LNCAP (cell line): ENCODE measurements at regions not wholly inside any gene's neighbourhood (a gene's known extent, or its start where the extent isn't known, plus 50 kb on each side); places are given as distances from the start of the nearest gene placed in this dataset.

Experiments
- TF ChIP-seq, protein P1 (sequence below): fragments of 450-650 bp; IDR thresholded peaks from 2 replicates; pipeline ENCODE4 v1.5.1; 2017; ENCODE audit warnings: mild to moderate bottlenecking

DNA sequence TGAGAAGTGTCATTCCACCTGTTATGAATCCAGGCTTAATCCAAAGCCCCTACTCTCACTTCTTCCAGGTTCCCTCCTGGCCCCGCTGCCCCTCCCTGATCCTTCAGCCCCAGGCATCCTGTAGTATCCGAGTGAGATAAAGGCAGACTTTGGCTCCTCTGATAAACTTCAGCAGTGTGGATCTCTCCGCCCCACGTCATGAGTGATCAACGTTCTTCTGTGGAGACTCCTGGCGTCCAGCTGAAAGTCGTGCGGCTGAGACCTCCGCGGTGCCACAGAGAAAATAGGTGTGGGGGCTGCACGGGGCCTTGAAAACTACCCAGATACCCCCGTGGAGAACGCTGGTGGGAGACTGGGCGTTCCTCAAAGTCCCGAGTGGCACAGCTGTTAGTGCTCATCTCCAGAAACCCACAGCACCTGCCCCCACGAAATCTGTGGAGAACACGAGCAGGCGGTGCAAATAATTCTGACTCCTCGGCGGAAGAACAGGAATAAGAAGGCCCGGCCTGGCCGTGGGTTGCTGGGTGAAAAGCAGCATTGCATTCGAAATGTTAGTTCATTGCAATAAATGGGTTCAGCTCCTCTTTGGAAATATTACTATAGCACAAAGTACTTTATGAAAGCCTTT, 180.0 kb upstream of the RGS6 start:
- TF ChIP-seq, protein P1, sequence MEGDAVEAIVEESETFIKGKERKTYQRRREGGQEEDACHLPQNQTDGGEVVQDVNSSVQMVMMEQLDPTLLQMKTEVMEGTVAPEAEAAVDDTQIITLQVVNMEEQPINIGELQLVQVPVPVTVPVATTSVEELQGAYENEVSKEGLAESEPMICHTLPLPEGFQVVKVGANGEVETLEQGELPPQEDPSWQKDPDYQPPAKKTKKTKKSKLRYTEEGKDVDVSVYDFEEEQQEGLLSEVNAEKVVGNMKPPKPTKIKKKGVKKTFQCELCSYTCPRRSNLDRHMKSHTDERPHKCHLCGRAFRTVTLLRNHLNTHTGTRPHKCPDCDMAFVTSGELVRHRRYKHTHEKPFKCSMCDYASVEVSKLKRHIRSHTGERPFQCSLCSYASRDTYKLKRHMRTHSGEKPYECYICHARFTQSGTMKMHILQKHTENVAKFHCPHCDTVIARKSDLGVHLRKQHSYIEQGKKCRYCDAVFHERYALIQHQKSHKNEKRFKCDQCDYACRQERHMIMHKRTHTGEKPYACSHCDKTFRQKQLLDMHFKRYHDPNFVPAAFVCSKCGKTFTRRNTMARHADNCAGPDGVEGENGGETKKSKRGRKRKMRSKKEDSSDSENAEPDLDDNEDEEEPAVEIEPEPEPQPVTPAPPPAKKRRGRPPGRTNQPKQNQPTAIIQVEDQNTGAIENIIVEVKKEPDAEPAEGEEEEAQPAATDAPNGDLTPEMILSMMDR: no peak

- TF ChIP-seq, protein P1: peak; percentile 89
These were observed 179.0 kb upstream of the RGS6 start for GRCh38 chr14:71753126-71753830.

- TF ChIP-seq, protein P1: no peak
These were observed 178.3 kb upstream of the RGS6 start for GRCh38 chr14:71753976-71754375.

- TF ChIP-seq, protein P1: no peak
These were observed 177.7 kb upstream of the RGS6 start for GRCh38 chr14:71754422-71755095.

DNA sequence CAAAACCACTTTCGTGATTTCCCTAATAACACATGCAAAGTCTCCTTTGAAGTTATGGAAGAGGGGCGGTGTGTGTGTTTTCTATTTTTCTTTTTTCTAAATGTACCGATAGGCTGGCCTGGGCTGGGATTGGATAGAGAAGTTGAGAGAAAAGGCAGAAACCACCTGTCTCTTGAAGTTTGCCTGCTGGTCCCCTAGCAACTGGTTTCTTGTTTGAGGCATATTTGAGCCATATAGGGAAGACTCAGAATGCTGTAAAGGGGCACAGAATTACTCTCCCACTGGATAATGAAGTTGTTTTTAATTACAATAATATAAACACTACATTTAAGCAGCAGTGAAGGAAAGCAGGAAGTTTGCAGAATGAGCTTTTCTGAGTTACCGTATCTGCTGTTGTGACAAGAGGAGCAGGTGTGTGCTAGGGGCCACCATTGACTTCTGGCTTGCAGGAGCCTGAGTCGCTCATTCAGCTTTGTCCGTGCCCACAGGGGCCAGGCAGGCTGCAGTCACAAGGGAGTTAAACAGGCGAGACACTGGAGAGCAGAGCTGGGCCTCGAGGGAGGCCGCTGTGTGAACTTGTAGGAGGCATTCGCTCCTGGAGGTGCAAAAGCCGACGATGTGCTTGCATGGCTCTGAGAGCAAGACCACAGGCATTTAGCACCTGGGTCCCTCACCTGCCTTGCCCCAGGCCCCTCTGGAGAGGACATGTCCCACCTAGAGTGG, 173.8 kb upstream of the RGS6 start:
- TF ChIP-seq, protein P1: no peak

DNA sequence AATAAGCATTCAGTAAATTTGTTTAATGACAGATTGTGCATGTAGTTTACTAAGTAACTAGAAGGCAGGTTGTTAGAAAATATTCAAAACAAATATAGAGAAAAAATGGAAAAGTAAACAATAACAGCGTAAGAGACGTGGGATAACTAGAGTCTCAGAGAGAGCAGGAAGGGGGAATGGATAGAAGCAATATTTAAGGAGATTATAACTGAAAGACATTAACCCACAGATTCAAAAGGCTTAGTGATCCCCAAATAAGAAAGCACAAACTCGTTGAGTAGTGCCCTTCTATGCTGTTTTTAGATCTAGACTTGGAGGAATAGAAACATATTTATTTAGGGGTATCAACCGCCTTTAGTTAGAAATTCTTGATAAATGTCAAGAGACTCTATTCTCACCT, 169.7 kb upstream of the RGS6 start:
- TF ChIP-seq, protein P1: no peak

GRCh38 chr14:71764701-71765382, 167.4 kb upstream of the RGS6 start:
- TF ChIP-seq, protein P1: no peak
